GM12878 (cell line): ENCODE measurements at regions not wholly inside any gene's neighbourhood (a gene's known extent, or its start where the extent isn't known, plus 50 kb on each side); places are given as distances from the start of the nearest gene placed in this dataset.

Experiments used
- ATAC-seq: fragments of 200-7000 bp; cut with Tn5 transposase; 3 replicates; pipeline ENCODE4 v1.9.1; 2020; ENCODE audit warnings: mild to moderate bottlenecking, moderate library complexity
- BruUV-seq: library from RNA; stranded (reverse); fragments of 400-500 nt; replicated peaks from 2 replicates; lab custom pipeline; 2021; lab: Mats Ljungman, UMichigan
- CTCF ChIA-PET: fragments of 300-600 bp; sonication (Branson Sonifier 250); formaldehyde crosslinking; extraction: SDS; loops from one replicate; lab custom pipeline; 2021; ENCODE audit warnings: inconsistent platforms; lab: Yijun Ruan, JAX
- POLR2A ChIA-PET: fragments of 350-600 bp; formaldehyde crosslinking; extraction: SDS; loops from one replicate; lab custom pipeline; 2021; ENCODE audit warnings: inconsistent platforms; lab: Charles Lee
- RAD21 ChIA-PET: fragments of 300-600 bp; sonication (Branson Sonifier 250); formaldehyde crosslinking; loops from one replicate; lab custom pipeline; 2023; ENCODE audit warnings: antibody characterized with exemption; ENCODE audit not compliant: unreplicated experiment; lab: Charles Lee
- SMC1A ChIA-PET: fragments of 300-600 bp; sonication (Branson Sonifier 250); formaldehyde crosslinking; loops from one replicate; lab custom pipeline; 2023; ENCODE audit not compliant: unreplicated experiment, uncharacterized antibody; lab: Charles Lee
- DNase-seq: peaks from one replicate; pipeline ENCODE4 v3.0.0-alpha.2; 2011; ENCODE audit warnings: low read depth, low spot score
- FAIRE-seq: peaks from 3 replicates; lab custom pipeline; 2011; peaks lifted over from hg19 to GRCh38; lab: Jason Lieb, UNC
- H2AFZ ChIP-seq: 2 replicates; pipeline ENCODE4 v1.6.0; 2011; ENCODE audit warnings: low read depth, low read length, control low read depth; ENCODE audit not compliant: control insufficient read depth
- H3K27ac ChIP-seq: 2 replicates; pipeline ENCODE4 v1.5.1; 2011; ENCODE audit warnings: control low read depth; ENCODE audit not compliant: control insufficient read depth, insufficient read depth
- H3K27me3 ChIP-seq, 2 experiments: replicated peaks in 1 of 2; 2 replicates each; pipeline versions ENCODE4 v1.6.0 to v1.6.1; 2011; ENCODE audit warnings: low read length in 1 of 2; ENCODE audit not compliant: control insufficient read depth in 2 of 2, insufficient read depth in 2 of 2
- H3K36me3 ChIP-seq, 2 experiments: 2 replicates each; pipeline ENCODE4 v1.5.1; 2011; ENCODE audit warnings: low read length in 1 of 2; ENCODE audit not compliant: control insufficient read depth in 2 of 2, insufficient read depth in 2 of 2
- H3K4me1 ChIP-seq: 2 replicates; pipeline ENCODE4 v1.6.1; 2011; ENCODE audit warnings: mild to moderate bottlenecking, low read length, moderate library complexity, mixed read lengths; ENCODE audit not compliant: control insufficient read depth, insufficient read depth
- H3K4me2 ChIP-seq: 2 replicates; pipeline ENCODE4 v1.6.0; 2011; ENCODE audit warnings: control low read depth; ENCODE audit not compliant: control insufficient read depth, insufficient read depth
- H3K4me3 ChIP-seq: fragments of 200-600 bp; sonication (generic); 2 replicates; pipeline ENCODE4 v1.5.1; 2016
- H3K79me2 ChIP-seq: 2 replicates; pipeline ENCODE4 v1.6.0; 2011; ENCODE audit warnings: low read length; ENCODE audit not compliant: control insufficient read depth, insufficient read depth
- H3K9ac ChIP-seq: 2 replicates; pipeline ENCODE4 v1.8.0; 2011; ENCODE audit warnings: low read length, control low read depth, mixed read lengths; ENCODE audit not compliant: control insufficient read depth, insufficient read depth
- H3K9me3 ChIP-seq: replicated peaks from 3 replicates; pipeline ENCODE4 v1.5.1; 2011; ENCODE audit warnings: mild to moderate bottlenecking, low read length; ENCODE audit not compliant: control insufficient read depth, insufficient read depth
- H4K20me1 ChIP-seq: 2 replicates; pipeline ENCODE4 v1.6.0; 2011; ENCODE audit not compliant: control insufficient read depth, insufficient read depth
- BHLHE40 ChIP-seq, 2 experiments: fragments of 450-650 bp in 1 of 2; IDR thresholded peaks; 2 replicates each; pipeline ENCODE4 v1.6.1; 2011 to 2017; ENCODE audit warnings: low read depth in 2 of 2, borderline replicate concordance in 1 of 2, improper control_type of control experiment in 1 of 2, low read length in 1 of 2, mild to moderate bottlenecking in 1 of 2
- KLF5 ChIP-seq: fragments of 450-650 bp; IDR thresholded peaks from 2 replicates; pipeline ENCODE4 v1.6.1; 2014; ENCODE audit warnings: mild to moderate bottlenecking; ENCODE audit not compliant: partially characterized antibody
- NFXL1 ChIP-seq: fragments of 450-650 bp; IDR thresholded peaks from 2 replicates; pipeline ENCODE4 v1.6.1; 2017; ENCODE audit warnings: antibody characterized with exemption, mild to moderate bottlenecking, borderline replicate concordance
- NFYA ChIP-seq: IDR thresholded peaks from 2 replicates; pipeline ENCODE4 v1.6.1; 2011; ENCODE audit warnings: low read depth, mild to moderate bottlenecking, low read length, improper control_type of control experiment, borderline replicate concordance
- SMARCA5 ChIP-seq: fragments of 450-650 bp; IDR thresholded peaks from 2 replicates; pipeline ENCODE4 v1.6.1; 2017; ENCODE audit warnings: mild to moderate bottlenecking
- TARDBP ChIP-seq: IDR thresholded peaks from 2 replicates; pipeline ENCODE4 v1.6.1; 2016; ENCODE audit warnings: borderline replicate concordance
- TCF7 ChIP-seq: IDR thresholded peaks from 2 replicates; pipeline ENCODE4 v1.6.1; 2014; ENCODE audit warnings: antibody characterized with exemption, borderline replicate concordance
- ZNF207 ChIP-seq: fragments of 450-650 bp; IDR thresholded peaks from 2 replicates; pipeline ENCODE4 v1.6.1; 2014; ENCODE audit warnings: antibody characterized with exemption, mild to moderate bottlenecking, borderline replicate concordance
- ZNF24 ChIP-seq: fragments of 450-650 bp; IDR thresholded peaks from 2 replicates; pipeline ENCODE4 v1.6.1; 2017; ENCODE audit warnings: antibody characterized with exemption, mild to moderate bottlenecking
- ZNF622 ChIP-seq: fragments of 450-650 bp; IDR thresholded peaks from 2 replicates; pipeline ENCODE4 v1.6.1; 2017; ENCODE audit warnings: mild to moderate bottlenecking, inconsistent platforms
- WGBS: methylation state at CpG from one replicate; pipeline ENCODE4 v1.1.6; 2016; ENCODE audit warnings: low lambda C conversion rate; ENCODE audit not compliant: insufficient replicate concordance, insufficient coverage; ENCODE audit errors: missing lambda C conversion rate; 5-methylcytosine and 5-hydroxymethylcytosine counted together
- in situ Hi-C: fragments of 300-500 bp; cut with MboI; formaldehyde crosslinking; loops from 9 replicates; pipeline ENCODE4 v1.14.3; 2018; ENCODE audit warnings: mixed read lengths
- intact Hi-C: fragments of 100-400 bp; cut with micrococcal nuclease; formaldehyde crosslinking; loops from one replicate; pipeline ENCODE4 v1.14.2; 2022; ENCODE audit not compliant: unreplicated experiment
- TF ChIP-seq, protein P1 (sequence below): fragments of 450-650 bp; IDR thresholded peaks from 2 replicates; pipeline ENCODE4 v1.6.1; 2016; ENCODE audit warnings: mild to moderate bottlenecking, moderate library complexity, borderline replicate concordance
- TF ChIP-seq, protein P2 (sequence below): IDR thresholded peaks from 2 replicates; pipeline ENCODE4 v1.6.1; 2012; ENCODE audit warnings: low read length, inconsistent platforms

DNA sequence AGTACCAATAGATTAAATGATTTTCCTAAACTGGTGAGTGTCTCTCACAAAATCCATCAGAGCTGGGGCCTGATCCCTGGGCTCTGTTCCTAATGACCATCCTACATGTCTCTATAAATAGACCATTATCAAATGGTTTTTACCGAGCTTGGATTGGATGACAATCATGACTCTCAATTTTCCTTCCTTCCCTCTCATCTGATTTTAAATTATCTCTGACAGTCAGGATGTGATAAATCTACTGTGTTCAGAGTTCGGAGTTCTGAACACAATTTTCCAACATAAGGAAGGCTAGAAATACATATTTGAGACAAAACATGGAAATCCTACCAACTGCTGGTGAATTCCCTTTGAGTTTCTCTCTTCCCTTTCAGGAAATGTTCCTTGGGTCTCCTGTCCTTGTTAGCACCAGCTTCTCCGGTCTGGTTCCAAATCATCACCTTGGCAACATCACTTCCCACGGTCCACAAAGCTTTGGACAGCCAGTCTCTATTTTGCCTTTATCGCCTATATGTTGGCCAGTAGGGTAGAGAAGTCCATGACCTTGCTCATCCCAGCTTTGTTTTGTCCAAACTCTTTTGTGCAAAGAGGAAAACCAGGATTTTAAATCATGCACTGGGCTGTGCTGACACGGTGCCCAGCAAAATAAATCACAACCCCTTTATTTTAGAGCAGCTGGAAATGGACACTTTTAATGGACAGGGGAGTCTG, 139.6 kb upstream of the ITGA6 start:
- H3K4me3 ChIP-seq, result no peak overlapping the region
- no TSS peak for BruUV-seq
- no peaks in the 10 kb centered on the region for H3K79me2 ChIP-seq
- SMC1A ChIA-PET, result interaction anchor here (1.5 kb wide), 1 partner anchor 173 kb away, joined by 3 read pairs; no protein-coding TSS in a partner anchor
- H4K20me1 ChIP-seq, result no peaks in the 10 kb centered on the region
- H3K27ac ChIP-seq, result no peak overlapping the region
- in situ Hi-C loops (no loop called here), intact Hi-C loops (no loop called here)
- H3K4me1 ChIP-seq, result no peaks in the 10 kb centered on the region
- no peak for ATAC-seq
- CTCF ChIA-PET, result no interaction called here
- FAIRE-seq, result no peak
- no peaks in the 10 kb centered on the region for H3K9me3 ChIP-seq
- H3K27me3 ChIP-seq, result no peaks in the 10 kb centered on the region
- DNase-seq, result no peak
- TF ChIP-seq TCF7 (no peak), ZNF24 (no peak), KLF5 (no peak), ZNF622 (no peak), ZNF207 (no peak), NFYA (no peak), SMARCA5 (no peak), TARDBP (no peak), BHLHE40 (IDR thresholded peaks at IDR 0.05; ENCODE audit: borderline replicate concordance in 1 of 2, low read depth in 2 of 2, low read length in 1 of 2) (no peak), NFXL1 (no peak)
- TF ChIP-seq, protein P1, sequence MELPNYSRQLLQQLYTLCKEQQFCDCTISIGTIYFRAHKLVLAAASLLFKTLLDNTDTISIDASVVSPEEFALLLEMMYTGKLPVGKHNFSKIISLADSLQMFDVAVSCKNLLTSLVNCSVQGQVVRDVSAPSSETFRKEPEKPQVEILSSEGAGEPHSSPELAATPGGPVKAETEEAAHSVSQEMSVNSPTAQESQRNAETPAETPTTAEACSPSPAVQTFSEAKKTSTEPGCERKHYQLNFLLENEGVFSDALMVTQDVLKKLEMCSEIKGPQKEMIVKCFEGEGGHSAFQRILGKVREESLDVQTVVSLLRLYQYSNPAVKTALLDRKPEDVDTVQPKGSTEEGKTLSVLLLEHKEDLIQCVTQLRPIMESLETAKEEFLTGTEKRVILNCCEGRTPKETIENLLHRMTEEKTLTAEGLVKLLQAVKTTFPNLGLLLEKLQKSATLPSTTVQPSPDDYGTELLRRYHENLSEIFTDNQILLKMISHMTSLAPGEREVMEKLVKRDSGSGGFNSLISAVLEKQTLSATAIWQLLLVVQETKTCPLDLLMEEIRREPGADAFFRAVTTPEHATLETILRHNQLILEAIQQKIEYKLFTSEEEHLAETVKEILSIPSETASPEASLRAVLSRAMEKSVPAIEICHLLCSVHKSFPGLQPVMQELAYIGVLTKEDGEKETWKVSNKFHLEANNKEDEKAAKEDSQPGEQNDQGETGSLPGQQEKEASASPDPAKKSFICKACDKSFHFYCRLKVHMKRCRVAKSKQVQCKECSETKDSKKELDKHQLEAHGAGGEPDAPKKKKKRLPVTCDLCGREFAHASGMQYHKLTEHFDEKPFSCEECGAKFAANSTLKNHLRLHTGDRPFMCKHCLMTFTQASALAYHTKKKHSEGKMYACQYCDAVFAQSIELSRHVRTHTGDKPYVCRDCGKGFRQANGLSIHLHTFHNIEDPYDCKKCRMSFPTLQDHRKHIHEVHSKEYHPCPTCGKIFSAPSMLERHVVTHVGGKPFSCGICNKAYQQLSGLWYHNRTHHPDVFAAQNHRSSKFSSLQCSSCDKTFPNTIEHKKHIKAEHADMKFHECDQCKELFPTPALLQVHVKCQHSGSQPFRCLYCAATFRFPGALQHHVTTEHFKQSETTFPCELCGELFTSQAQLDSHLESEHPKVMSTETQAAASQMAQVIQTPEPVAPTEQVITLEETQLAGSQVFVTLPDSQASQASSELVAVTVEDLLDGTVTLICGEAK, result no peak
- TF ChIP-seq, protein P2, sequence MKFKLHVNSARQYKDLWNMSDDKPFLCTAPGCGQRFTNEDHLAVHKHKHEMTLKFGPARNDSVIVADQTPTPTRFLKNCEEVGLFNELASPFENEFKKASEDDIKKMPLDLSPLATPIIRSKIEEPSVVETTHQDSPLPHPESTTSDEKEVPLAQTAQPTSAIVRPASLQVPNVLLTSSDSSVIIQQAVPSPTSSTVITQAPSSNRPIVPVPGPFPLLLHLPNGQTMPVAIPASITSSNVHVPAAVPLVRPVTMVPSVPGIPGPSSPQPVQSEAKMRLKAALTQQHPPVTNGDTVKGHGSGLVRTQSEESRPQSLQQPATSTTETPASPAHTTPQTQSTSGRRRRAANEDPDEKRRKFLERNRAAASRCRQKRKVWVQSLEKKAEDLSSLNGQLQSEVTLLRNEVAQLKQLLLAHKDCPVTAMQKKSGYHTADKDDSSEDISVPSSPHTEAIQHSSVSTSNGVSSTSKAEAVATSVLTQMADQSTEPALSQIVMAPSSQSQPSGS, result no peak
- POLR2A ChIA-PET, result no interaction called here
- H3K36me3 ChIP-seq, result no peaks in the 10 kb centered on the region
- no peak overlapping the region for H3K9ac ChIP-seq
- RAD21 ChIA-PET, result no interaction called here
- no peak overlapping the region for H2AFZ ChIP-seq
- no peak overlapping the region for H3K4me2 ChIP-seq
- 20% methylated on average over 6 of the region's 6 CpGs for WGBS
